GM12878 (cell line): ENCODE measurements at regions not wholly inside any gene's neighbourhood (a gene's known extent, or its start where the extent isn't known, plus 50 kb on each side); places are given as distances from the start of the nearest gene placed in this dataset.

Experiments
- BRCA1 ChIP-seq: IDR thresholded peaks from 2 replicates; pipeline ENCODE4 v1.6.1; 2011; ENCODE audit warnings: low read depth, low read length, improper control_type of control experiment
- POLR2A ChIP-seq: IDR thresholded peaks from 2 replicates; pipeline ENCODE4 v1.6.1; 2011; ENCODE audit warnings: low read depth, mild to moderate bottlenecking, low read length
- SPI1 ChIP-seq: IDR thresholded peaks from 2 replicates; pipeline ENCODE4 v1.6.1; 2011; ENCODE audit warnings: low read depth, mild to moderate bottlenecking, low read length, moderate library complexity, borderline replicate concordance; ENCODE audit not compliant: insufficient read depth
- TF ChIP-seq, protein P1 (sequence below): fragments of 450-650 bp; conservative IDR thresholded peaks from 2 replicates; pipeline ENCODE4 v1.6.1; 2017; ENCODE audit warnings: mild to moderate bottlenecking, moderate library complexity
- TF ChIP-seq, protein P2 (sequence below), 3 experiments: IDR thresholded peaks in 2 of 3; conservative IDR thresholded peaks in 1 of 3; 2 replicates each; pipeline ENCODE4 v1.5.1; 2011; ENCODE audit warnings: low read depth in 3 of 3, low read length in 3 of 3, mild to moderate bottlenecking in 3 of 3, control low read depth in 2 of 3, moderate library complexity in 2 of 3, inconsistent platforms in 1 of 3, mixed read lengths in 1 of 3; ENCODE audit not compliant: control insufficient read depth in 2 of 3, insufficient read depth in 1 of 3; ENCODE audit errors: extremely low read depth in 1 of 3
- TF ChIP-seq, protein P3 (sequence below): IDR thresholded peaks from 2 replicates; pipeline ENCODE4 v1.6.1; 2011; ENCODE audit warnings: low read depth, mild to moderate bottlenecking, low read length, moderate library complexity, borderline replicate concordance; ENCODE audit errors: extremely low read depth

DNA sequence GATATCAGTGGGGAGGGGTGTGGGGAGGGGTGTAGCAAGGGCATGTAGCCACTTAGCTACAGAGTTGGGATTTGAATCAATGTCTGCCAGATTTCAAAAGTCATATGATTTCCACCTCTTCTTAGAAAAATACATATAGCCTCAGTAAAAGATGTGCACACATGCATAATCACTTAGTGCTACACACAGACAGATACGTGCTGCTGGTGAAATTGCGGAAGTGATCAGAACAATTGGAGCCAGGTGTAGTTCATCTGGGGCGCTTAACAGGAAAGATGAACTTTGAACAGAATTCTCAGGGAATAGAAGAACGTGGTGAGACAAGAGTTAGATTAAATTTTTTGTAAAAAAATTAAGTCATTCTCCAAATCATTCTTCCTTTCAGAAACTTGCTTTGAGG is 333.1 kb downstream of the KCNRG start:
- no peak for TF ChIP-seq BRCA1
- TF ChIP-seq, protein P1, sequence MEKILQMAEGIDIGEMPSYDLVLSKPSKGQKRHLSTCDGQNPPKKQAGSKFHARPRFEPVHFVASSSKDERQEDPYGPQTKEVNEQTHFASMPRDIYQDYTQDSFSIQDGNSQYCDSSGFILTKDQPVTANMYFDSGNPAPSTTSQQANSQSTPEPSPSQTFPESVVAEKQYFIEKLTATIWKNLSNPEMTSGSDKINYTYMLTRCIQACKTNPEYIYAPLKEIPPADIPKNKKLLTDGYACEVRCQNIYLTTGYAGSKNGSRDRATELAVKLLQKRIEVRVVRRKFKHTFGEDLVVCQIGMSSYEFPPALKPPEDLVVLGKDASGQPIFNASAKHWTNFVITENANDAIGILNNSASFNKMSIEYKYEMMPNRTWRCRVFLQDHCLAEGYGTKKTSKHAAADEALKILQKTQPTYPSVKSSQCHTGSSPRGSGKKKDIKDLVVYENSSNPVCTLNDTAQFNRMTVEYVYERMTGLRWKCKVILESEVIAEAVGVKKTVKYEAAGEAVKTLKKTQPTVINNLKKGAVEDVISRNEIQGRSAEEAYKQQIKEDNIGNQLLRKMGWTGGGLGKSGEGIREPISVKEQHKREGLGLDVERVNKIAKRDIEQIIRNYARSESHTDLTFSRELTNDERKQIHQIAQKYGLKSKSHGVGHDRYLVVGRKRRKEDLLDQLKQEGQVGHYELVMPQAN, result no peak
- TF ChIP-seq, protein P2, sequence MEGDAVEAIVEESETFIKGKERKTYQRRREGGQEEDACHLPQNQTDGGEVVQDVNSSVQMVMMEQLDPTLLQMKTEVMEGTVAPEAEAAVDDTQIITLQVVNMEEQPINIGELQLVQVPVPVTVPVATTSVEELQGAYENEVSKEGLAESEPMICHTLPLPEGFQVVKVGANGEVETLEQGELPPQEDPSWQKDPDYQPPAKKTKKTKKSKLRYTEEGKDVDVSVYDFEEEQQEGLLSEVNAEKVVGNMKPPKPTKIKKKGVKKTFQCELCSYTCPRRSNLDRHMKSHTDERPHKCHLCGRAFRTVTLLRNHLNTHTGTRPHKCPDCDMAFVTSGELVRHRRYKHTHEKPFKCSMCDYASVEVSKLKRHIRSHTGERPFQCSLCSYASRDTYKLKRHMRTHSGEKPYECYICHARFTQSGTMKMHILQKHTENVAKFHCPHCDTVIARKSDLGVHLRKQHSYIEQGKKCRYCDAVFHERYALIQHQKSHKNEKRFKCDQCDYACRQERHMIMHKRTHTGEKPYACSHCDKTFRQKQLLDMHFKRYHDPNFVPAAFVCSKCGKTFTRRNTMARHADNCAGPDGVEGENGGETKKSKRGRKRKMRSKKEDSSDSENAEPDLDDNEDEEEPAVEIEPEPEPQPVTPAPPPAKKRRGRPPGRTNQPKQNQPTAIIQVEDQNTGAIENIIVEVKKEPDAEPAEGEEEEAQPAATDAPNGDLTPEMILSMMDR (IDR thresholded peaks at IDR 0.05 in 2 of 3, conservative IDR thresholded peaks at IDR 0.05 in 1 of 3; ENCODE audit: control insufficient read depth in 2 of 3, extremely low read depth in 1 of 3, insufficient read depth in 1 of 3, low read depth in 3 of 3, low read length in 3 of 3), result no peak
- no peak for TF ChIP-seq POLR2A
- TF ChIP-seq, protein P3, sequence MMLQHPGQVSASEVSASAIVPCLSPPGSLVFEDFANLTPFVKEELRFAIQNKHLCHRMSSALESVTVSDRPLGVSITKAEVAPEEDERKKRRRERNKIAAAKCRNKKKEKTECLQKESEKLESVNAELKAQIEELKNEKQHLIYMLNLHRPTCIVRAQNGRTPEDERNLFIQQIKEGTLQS, result no peak
- no peak for TF ChIP-seq SPI1
